GM13976 (cell line): ENCODE measurements at regions not wholly inside any gene's neighbourhood (a gene's known extent, or its start where the extent isn't known, plus 50 kb on each side); places are given as distances from the start of the nearest gene placed in this dataset.

Experiments
- DNase-seq: peaks from one replicate; pipeline ENCODE4 v3.0.0; 2012; ENCODE audit warnings: low spot score
- in situ Hi-C: fragments of 300-500 bp; cut with MboI; formaldehyde crosslinking; loops from one replicate; pipeline ENCODE4 v1.12.0; 2022; ENCODE audit warnings: low sequenced_read_pairs, mixed read lengths, inconsistent platforms; ENCODE audit not compliant: unreplicated experiment
- TF ChIP-seq, protein P1 (sequence below): IDR thresholded peaks from 2 replicates; pipeline ENCODE4 v1.5.1; 2012; ENCODE audit warnings: borderline replicate concordance, mild to moderate bottlenecking; ENCODE audit not compliant: insufficient read depth; ENCODE audit errors: extremely low read depth, missing control alignments, control extremely low read depth

- TF ChIP-seq, protein P1, sequence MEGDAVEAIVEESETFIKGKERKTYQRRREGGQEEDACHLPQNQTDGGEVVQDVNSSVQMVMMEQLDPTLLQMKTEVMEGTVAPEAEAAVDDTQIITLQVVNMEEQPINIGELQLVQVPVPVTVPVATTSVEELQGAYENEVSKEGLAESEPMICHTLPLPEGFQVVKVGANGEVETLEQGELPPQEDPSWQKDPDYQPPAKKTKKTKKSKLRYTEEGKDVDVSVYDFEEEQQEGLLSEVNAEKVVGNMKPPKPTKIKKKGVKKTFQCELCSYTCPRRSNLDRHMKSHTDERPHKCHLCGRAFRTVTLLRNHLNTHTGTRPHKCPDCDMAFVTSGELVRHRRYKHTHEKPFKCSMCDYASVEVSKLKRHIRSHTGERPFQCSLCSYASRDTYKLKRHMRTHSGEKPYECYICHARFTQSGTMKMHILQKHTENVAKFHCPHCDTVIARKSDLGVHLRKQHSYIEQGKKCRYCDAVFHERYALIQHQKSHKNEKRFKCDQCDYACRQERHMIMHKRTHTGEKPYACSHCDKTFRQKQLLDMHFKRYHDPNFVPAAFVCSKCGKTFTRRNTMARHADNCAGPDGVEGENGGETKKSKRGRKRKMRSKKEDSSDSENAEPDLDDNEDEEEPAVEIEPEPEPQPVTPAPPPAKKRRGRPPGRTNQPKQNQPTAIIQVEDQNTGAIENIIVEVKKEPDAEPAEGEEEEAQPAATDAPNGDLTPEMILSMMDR, result no peak
- no peak for DNase-seq
- in situ Hi-C loops, result no loop called here
These were observed 511.4 kb upstream of the ZFP42 start for GRCh38 chr4:187484186-187484585.

DNA sequence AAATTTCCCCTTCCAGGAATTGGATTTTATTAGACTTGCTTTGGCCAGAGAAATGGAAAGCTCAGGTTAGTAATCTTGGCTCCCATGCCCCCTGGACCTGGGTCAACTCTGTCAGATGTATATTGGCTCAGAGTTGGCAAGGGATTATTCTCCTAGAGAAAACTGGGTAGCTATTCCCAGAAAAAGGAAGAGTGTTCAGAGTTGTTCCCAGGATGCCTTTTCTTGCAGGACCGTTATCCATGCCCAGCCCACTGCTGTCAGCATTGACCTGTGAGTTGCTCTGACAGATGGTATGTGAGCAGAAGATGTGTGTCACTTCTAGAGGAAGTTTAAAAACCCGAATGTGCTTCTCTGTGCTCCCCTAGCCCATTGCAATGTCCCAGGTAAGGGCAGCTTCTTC is 509.9 kb upstream of the ZFP42 start:
- TF ChIP-seq, protein P1, result no peak
- DNase-seq, result no peak
- in situ Hi-C loops, result no loop called here

DNA sequence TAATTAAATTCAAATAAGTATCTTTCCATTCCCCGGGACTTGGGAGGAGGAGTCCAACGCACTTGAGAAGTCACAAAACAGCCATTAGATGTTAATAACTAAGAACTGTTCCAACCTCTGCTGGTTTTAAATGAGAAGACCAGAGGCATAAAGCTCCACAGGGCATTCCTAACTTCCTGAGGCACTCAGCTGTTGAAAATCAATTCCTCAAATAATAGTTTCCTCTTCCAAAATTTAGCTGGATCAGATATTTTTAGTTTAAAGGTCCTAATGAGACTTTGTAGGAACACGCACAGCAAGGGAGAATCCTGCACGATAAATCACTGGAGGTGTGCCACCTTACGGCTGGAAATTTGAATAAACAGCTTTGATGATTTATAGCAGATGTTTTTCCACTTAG is 504.3 kb upstream of the ZFP42 start:
- TF ChIP-seq, protein P1, result no peak
- in situ Hi-C loops, result no loop called here
- no peak for DNase-seq

- in situ Hi-C loops, result no loop called here
- TF ChIP-seq, protein P1, result no peak
- DNase-seq, result no peak
These were observed 503.6 kb upstream of the ZFP42 start for GRCh38 chr4:187491959-187492358.

GRCh38 chr4:187493661-187494060 is 501.9 kb upstream of the ZFP42 start:
- in situ Hi-C loops, result no loop called here
- DNase-seq, result no peak

DNA sequence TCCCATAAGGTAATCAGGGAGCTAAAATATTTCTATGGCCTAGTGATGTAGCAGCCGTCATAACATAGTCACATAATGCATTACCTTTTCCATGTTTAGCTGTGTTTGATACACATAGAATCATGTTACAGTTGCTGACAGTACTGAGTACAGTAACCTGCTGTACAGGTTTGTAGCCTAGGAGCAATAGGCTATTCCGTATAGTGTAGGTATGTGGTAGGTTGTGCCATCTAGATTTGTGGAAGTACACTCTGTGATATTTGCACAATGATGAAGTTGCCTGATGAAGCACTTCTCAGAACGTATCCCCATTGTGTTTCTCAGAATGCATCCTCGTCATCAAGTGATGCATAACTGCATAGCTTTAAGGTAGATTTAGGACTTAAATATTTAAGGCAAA is 495.6 kb upstream of the ZFP42 start:
- in situ Hi-C loops, result no loop called here

More at GRCh38 chr4:187493661-187494060, 501.9 kb upstream of the ZFP42 start:
- TF ChIP-seq, protein P1, result no peak

More for the DNA sequence above, 495.6 kb upstream of the ZFP42 start:
- TF ChIP-seq, protein P1, result no peak
- DNase-seq, result no peak
